Heart right ventricle (tissue), 16 donors: ENCODE measurements at regions not wholly inside any gene's neighbourhood (a gene's known extent, or its start where the extent isn't known, plus 50 kb on each side); places are given as distances from the start of the nearest gene placed in this dataset.

ENCODE experiments used
- ATAC-seq, 8 donors: fragments of 200-7000 bp; cut with Tn5 transposase; one replicate each; pipeline ENCODE4 v1.9.1; 2020; ENCODE audit warnings: mild to moderate bottlenecking in 8 of 8, moderate library complexity in 8 of 8, moderate number of reproducible peaks in 1 of 8
- DNase-seq, 2 donors: peaks; one replicate each; pipeline ENCODE4 v3.0.0-alpha.2; 2020
- H3K27ac ChIP-seq, 10 donors: fragments of 200-600 bp; sonication (generic) in 2 of 10; one replicate each; pipeline versions ENCODE4 v1.5.0 to v1.8.0; 2020 to 2022; ENCODE audit warnings: mild to moderate bottlenecking in 3 of 10
- H3K27me3 ChIP-seq, 7 donors: fragments of 200-600 bp; one replicate each; pipeline ENCODE4 v1.8.0; 2021 to 2022; ENCODE audit warnings: mild to moderate bottlenecking in 2 of 7
- H3K36me3 ChIP-seq, 9 donors: fragments of 200-600 bp; sonication (generic) in 1 of 9; one replicate each; pipeline versions ENCODE4 v1.5.0 to v1.8.0; 2020 to 2022; ENCODE audit warnings: mild to moderate bottlenecking in 2 of 9
- H3K4me1 ChIP-seq, 9 donors: fragments of 200-600 bp; sonication (generic) in 1 of 9; one replicate each; pipeline versions ENCODE4 v1.5.0 to v1.8.0; 2020 to 2022; ENCODE audit warnings: mild to moderate bottlenecking in 4 of 9
- H3K4me3 ChIP-seq, 10 donors: fragments of 200-600 bp; sonication (generic) in 2 of 10; one replicate each; pipeline versions ENCODE4 v1.5.0 to v1.8.0; 2020 to 2022; ENCODE audit warnings: mild to moderate bottlenecking in 7 of 10, moderate library complexity in 2 of 10
- H3K9me3 ChIP-seq, 11 donors: fragments of 200-600 bp in 10 of 11; sonication (generic) in 2 of 11; one replicate each; pipeline versions ENCODE4 v1.5.0 to v1.8.0; 2013 to 2022; ENCODE audit warnings: mild to moderate bottlenecking in 2 of 11, control low read depth in 1 of 11, moderate library complexity in 1 of 11
- WGBS, 2 donors: extraction: QIAGEN DNeasy Blood & Tissue Kit; methylation state at CpG; one replicate each; pipeline ENCODE4 v1.1.7; 2013; ENCODE audit warnings: inconsistent platforms in 1 of 2; 5-methylcytosine and 5-hydroxymethylcytosine counted together
- intact Hi-C, 10 donors: fragments of 100-400 bp; cut with DNase I; formaldehyde crosslinking; loops; one replicate each; pipeline versions ENCODE4 v1.11.1 to v1.14.2; 2022
- TF ChIP-seq, protein P1 (sequence below), 9 donors: fragments of 200-600 bp; sonication (generic) in 2 of 9; IDR thresholded peaks; one replicate each; pipeline versions ENCODE4 v1.5.0 to v1.8.0; 2021 to 2022; ENCODE audit warnings: antibody characterized with exemption in 9 of 9, mild to moderate bottlenecking in 5 of 9, moderate library complexity in 1 of 9
- donor health status: Arrhythmogenic right ventricular cardiomyopathy.
- donor health status: ischemic (EF 13 %, LVEDD 7.1; RV severe dilation, severe dysfunction).
- donor health status: healthy with polysubstance abuse.
- donor health status: DM: no; HTN: yes; CAD: no.
- donor health status: DM: no; HTN: no; CAD: no.
- donor health status: ischemic (EF 25% LVEDD 6.9; RV normal size, moderate dysfunction).
- donor health status: ischemic (EF 25% LVEDD 5.7; RV mildly dilated, moderate dysfunction).
- donor health status: healthy.
- donor health status: DM: yes; HTN: yes; CAD: no.
- donor health status: Ischemic cardiomyopathy.
- donor health status: ischemic (EF 35%, LVEDD 5.7; RV mildly dilated, moderate dysfunction).
- donor health status: nonischemic (EF 11% LVEDD 7.7; RV severe dilation, severe dysfunction).
- donor health status: DM: yes; HTN: yes; CAD: no.
- donor health status: PGD.
- donor health status: ischemic (EF 29% LVEDD 5.4; RV normal size, mild dysfunction).
- donor health status: nonischemic (EF 23%, LVEDD 6.1; RV moderate dilation, normal function).

GRCh38 chr15:95162967-95163531, 931.7 kb downstream of the MCTP2 start:
- ATAC-seq (peak in 2 of 8 donors; percentile 41 to 42), DNase-seq (no peak)
- peaks cover 0 to 7% (median 0%) of the 10 kb centered on the region in 9 donors for H3K4me1 ChIP-seq
- 65 to 68% methylated on average over 7 of the region's 7 CpGs for WGBS, 2 donors
- no peaks in the 10 kb centered on the region for H3K27me3 ChIP-seq
- H3K36me3 ChIP-seq = no peaks in the 10 kb centered on the region
- intact Hi-C loops = loop anchor here in 1 of 10 donors (10.0 kb wide), 2 partner anchors 92 to 138 kb away; no protein-coding TSS in a partner anchor
- TF ChIP-seq, protein P1, sequence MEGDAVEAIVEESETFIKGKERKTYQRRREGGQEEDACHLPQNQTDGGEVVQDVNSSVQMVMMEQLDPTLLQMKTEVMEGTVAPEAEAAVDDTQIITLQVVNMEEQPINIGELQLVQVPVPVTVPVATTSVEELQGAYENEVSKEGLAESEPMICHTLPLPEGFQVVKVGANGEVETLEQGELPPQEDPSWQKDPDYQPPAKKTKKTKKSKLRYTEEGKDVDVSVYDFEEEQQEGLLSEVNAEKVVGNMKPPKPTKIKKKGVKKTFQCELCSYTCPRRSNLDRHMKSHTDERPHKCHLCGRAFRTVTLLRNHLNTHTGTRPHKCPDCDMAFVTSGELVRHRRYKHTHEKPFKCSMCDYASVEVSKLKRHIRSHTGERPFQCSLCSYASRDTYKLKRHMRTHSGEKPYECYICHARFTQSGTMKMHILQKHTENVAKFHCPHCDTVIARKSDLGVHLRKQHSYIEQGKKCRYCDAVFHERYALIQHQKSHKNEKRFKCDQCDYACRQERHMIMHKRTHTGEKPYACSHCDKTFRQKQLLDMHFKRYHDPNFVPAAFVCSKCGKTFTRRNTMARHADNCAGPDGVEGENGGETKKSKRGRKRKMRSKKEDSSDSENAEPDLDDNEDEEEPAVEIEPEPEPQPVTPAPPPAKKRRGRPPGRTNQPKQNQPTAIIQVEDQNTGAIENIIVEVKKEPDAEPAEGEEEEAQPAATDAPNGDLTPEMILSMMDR (IDR thresholded peaks at IDR 0.05) = no peak
- peaks cover 0 to 12% (median 0%) of the 10 kb centered on the region in 11 donors for H3K9me3 ChIP-seq
- H3K27ac ChIP-seq = peak overlapping the region in 4 of 10 donors; percentile 33 to 57 (median 39)
- H3K4me3 ChIP-seq = no peak overlapping the region

GRCh38 chr15:95168152-95168551, 936.8 kb downstream of the MCTP2 start:
- no peak overlapping the region for H3K27ac ChIP-seq
- DNase-seq (no peak), ATAC-seq (no peak)
- no peaks in the 10 kb centered on the region for H3K27me3 ChIP-seq
- intact Hi-C loops = loop anchor here in 1 of 10 donors (10.0 kb wide), 2 partner anchors 87 to 143 kb away; no protein-coding TSS in a partner anchor
- peaks cover 0 to 7% (median 0%) of the 10 kb centered on the region in 11 donors for H3K9me3 ChIP-seq
- TF ChIP-seq, protein P1 (IDR thresholded peaks at IDR 0.05) = no peak
- no peak overlapping the region for H3K4me3 ChIP-seq
- no peaks in the 10 kb centered on the region for H3K36me3 ChIP-seq
- WGBS, 2 donors = 30 to 38% methylated on average over 1 of the region's 1 CpG
- peaks cover 0 to 3% (median 0%) of the 10 kb centered on the region in 9 donors for H3K4me1 ChIP-seq

DNA sequence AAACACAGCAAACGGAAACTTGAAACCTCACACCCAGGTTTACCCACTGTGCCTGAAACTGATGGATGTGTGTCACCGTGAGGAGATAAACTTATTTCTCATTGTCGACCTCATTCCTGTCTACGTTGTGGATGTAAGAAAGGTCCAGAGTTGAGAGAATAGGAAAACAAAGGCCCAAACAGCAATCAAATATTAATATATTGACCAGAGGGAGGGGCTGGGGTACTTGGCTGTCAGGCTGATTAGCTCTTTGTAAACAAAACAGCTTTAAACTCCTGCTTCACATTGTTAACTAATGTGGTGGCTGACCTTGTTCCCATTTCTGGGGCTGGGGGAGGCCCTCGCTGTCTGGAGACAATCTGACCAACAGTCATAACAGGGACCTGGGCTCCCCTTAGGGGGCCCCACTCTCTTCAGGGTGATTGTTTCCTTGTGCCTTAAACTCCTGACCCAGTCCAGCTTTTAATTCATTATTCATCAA, 937.6 kb downstream of the MCTP2 start:
- H3K4me1 ChIP-seq = peaks cover 0 to 3% (median 0%) of the 10 kb centered on the region in 9 donors
- DNase-seq (no peak), ATAC-seq (no peak)
- intact Hi-C loops = loop anchor here in 1 of 10 donors (10.0 kb wide), 2 partner anchors 86 to 144 kb away; no protein-coding TSS in a partner anchor
- H3K27ac ChIP-seq = no peak overlapping the region
- WGBS, 2 donors = 66 to 77% methylated on average over 5 of the region's 5 CpGs
- H3K4me3 ChIP-seq = no peak overlapping the region
- peaks cover 0 to 7% (median 0%) of the 10 kb centered on the region in 11 donors for H3K9me3 ChIP-seq
- TF ChIP-seq, protein P1 (IDR thresholded peaks at IDR 0.05) = no peak
- no peaks in the 10 kb centered on the region for H3K27me3 ChIP-seq
- no peaks in the 10 kb centered on the region for H3K36me3 ChIP-seq

DNA sequence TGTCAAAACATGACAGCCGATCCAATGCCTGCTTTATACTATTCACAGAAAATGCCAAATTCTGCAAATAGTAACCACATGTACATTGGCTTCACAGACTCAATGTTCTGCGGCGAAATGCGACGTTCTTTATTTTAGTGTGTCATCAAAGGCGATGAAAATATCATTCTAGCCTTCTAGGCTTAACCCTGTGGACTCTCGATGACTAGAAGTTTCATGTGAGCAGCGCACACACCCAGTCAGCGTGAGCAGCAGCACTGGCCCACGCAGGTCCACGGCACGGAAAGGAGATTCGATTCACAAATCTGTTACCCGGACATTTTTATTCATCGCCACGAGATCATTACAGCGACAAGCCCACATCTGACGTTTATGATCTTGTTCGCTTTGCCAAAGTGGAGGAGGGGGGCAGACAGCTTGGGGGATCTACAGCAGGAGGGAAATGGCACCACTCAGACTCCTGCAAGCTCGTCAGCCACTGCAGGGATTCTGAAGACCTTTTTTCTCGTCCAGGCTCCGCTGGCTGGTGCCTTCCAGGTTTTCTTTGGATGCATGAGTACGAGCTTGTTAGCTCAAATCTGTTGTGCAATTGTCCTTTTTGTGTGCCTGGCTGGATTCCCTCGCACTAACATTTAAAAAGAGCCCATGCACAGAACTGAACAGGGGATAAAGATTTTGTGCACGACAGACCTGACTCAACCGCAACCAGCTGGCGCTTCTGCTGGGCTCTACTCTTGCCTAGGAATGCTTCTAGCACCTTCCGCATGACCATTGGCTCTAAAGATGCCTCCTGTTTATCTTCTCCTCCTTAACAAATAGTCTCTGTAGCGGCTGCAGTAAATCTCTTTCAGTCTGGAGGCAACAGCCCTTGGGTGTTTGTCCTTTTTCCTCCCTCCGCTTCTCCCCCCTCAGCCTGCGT, 938.4 kb downstream of the MCTP2 start:
- H3K36me3 ChIP-seq = no peaks in the 10 kb centered on the region
- peaks cover 0 to 10% (median 0%) of the 10 kb centered on the region in 9 donors for H3K4me1 ChIP-seq
- no peak overlapping the region for H3K4me3 ChIP-seq
- no peak for ATAC-seq
- TF ChIP-seq, protein P1 (IDR thresholded peaks at IDR 0.05) = no peak
- DNase-seq = no peak
- H3K27ac ChIP-seq = no peak overlapping the region
- intact Hi-C loops = loop anchor here in 1 of 10 donors (10.0 kb wide), 2 partner anchors 85 to 145 kb away; no protein-coding TSS in a partner anchor
- H3K27me3 ChIP-seq = no peaks in the 10 kb centered on the region
- peaks cover 0 to 7% (median 0%) of the 10 kb centered on the region in 11 donors for H3K9me3 ChIP-seq
- WGBS, 2 donors = 88% methylated on average over 31 of the region's 31 CpGs
